Mucosa of stomach (tissue), 1 donor: ENCODE measurements at regions not wholly inside any gene's neighbourhood (a gene's known extent, or its start where the extent isn't known, plus 50 kb on each side); places are given as distances from the start of the nearest gene placed in this dataset.
"Not testable (repeated sequence)": the region's sequence is repeated elsewhere in the genome, so short reads cannot be mapped to it uniquely, and the experiment has no call there.

ENCODE experiments used
- H3K27me3 ChIP-seq: one replicate; pipeline ENCODE4 v1.7.0; 2013; ENCODE audit warnings: mild to moderate bottlenecking, low read length; ENCODE audit not compliant: control insufficient read depth, insufficient read depth
- H3K36me3 ChIP-seq: one replicate; pipeline ENCODE4 v1.7.0; 2013; ENCODE audit warnings: low read length; ENCODE audit not compliant: control insufficient read depth, insufficient read depth
- H3K4me1 ChIP-seq: one replicate; pipeline ENCODE4 v1.7.0; 2013; ENCODE audit warnings: mild to moderate bottlenecking, low read length; ENCODE audit not compliant: control insufficient read depth, insufficient read depth
- H3K4me3 ChIP-seq: one replicate; pipeline ENCODE4 v1.7.0; 2013; ENCODE audit warnings: low read length
- H3K9ac ChIP-seq: one replicate; pipeline ENCODE4 v1.7.0; 2013; ENCODE audit warnings: mild to moderate bottlenecking, low read length, moderate library complexity
- H3K9me3 ChIP-seq: one replicate; pipeline ENCODE4 v1.7.0; 2013; ENCODE audit warnings: mild to moderate bottlenecking, low read length, moderate library complexity; ENCODE audit not compliant: control insufficient read depth
- donor health status: Pancreatic carcinoma.

GRCh38 chr3:177713928-177714900 is 516.9 kb upstream of the TBL1XR1 start:
- Histone ChIP-seq H3K9ac (no peak overlapping the region), H3K36me3 (no peaks in the 10 kb centered on the region), H3K4me1 (no peaks in the 10 kb centered on the region), H3K9me3 (no peaks in the 10 kb centered on the region), H3K27me3 (no peaks in the 10 kb centered on the region), H3K4me3 (no peak overlapping the region)

DNA sequence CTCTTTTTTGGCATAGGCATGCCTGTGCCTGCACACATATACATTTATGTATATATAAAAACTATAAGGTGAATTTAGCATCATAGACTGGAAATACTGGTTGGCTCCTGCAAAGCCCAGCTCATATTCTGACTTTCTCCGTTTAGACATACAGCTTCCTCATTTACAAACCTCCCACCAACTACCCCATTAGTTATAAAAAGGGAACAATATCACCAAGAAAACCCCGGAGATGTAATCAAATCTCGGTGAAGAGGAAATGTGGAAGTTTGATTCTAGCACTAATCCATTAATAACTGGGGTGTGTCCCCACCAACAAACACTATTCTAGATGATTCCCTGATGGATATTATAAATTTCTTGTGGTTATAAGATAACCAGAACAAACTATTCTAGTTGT is 517.7 kb upstream of the TBL1XR1 start:
- Histone ChIP-seq H3K27me3 (no peaks in the 10 kb centered on the region), H3K9me3 (no peaks in the 10 kb centered on the region), H3K9ac (no peak overlapping the region), H3K4me1 (no peaks in the 10 kb centered on the region), H3K36me3 (no peaks in the 10 kb centered on the region), H3K4me3 (no peak overlapping the region)

- H3K27me3 ChIP-seq: no peaks in the 10 kb centered on the region
- no peaks in the 10 kb centered on the region for H3K4me1 ChIP-seq
- no peak overlapping the region for H3K9ac ChIP-seq
- no peaks in the 10 kb centered on the region for H3K9me3 ChIP-seq
- H3K36me3 ChIP-seq: no peaks in the 10 kb centered on the region
- H3K4me3 ChIP-seq: no peak overlapping the region
These were observed 518.7 kb upstream of the TBL1XR1 start for GRCh38 chr3:177715980-177716379.

GRCh38 chr3:177720927-177721326 is 523.6 kb upstream of the TBL1XR1 start:
- H3K9ac ChIP-seq, H3K27me3 ChIP-seq, H3K4me3 ChIP-seq, H3K4me1 ChIP-seq, H3K9me3 ChIP-seq, H3K36me3 ChIP-seq: not testable (repeated sequence)

DNA sequence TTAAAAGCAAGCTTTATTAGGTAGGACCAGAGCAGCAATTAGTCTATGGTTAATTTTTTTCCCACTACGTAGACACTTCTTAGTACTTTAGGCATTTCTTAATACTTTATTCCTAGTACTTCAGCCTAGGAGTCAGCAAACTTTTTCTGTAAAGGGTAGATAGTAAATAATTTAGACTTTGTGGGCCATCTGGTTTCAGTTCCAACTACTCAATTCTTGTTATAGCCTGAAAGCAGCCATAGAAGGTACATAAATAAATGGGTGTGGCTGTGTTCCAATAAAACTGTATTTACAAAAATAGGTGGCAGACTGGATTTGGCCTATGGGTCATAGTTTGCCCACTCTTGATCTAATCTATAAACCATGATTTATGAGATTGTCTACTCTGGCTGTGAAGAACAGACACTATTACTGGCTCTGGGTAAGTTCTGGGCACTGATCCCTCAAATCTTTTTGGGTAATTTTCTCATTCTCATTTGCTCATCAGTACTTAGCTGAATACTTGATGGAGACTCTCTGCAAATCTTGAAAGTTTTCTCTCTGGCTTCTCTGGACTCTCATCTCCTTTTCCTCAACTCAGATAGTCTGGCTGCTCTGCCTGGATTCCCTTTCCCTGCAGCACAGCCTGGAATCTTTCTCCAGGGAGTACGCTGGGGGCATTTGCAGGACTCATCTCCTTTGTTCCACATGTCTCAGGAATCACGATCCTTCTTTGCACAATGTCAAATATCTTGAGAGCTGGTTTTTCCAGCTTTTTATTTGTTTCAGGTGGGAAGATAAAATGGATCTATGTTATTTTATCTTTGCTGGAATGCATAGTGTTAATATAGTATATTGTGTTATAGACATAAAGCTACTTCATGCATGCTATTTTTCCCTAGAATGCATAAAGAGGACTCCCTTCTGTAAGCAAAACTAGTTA is 524.8 kb upstream of the TBL1XR1 start:
- Histone ChIP-seq H3K9ac (no peak overlapping the region), H3K4me3 (no peak overlapping the region), H3K27me3 (no peaks in the 10 kb centered on the region), H3K4me1 (peaks cover 5% of the 10 kb centered on the region), H3K9me3 (no peaks in the 10 kb centered on the region), H3K36me3 (no peaks in the 10 kb centered on the region)

GRCh38 chr3:177724020-177724638 is 526.8 kb upstream of the TBL1XR1 start:
- no peak overlapping the region for H3K9ac ChIP-seq

DNA sequence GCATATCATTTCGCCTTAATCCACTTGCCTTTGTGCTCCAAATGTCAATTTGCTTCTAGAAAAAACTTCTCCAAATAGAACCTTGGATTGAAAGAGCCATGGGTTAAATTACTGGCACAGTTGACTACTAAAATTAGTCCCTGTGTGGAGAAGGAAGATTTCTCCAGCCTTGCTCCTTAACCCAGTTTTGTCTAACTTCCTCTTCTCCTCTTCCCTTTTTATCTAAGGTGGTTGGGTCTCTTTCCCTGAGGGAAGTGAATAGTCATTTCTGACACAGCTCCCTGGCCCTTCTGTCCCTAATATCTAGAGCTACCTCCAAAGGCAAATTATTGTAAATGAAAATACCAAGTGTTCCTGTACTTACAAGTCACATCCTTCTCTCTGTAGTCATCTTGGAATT is 527.9 kb upstream of the TBL1XR1 start:
- Histone ChIP-seq H3K9ac (no peak overlapping the region), H3K4me1 (peaks cover 5% of the 10 kb centered on the region), H3K4me3 (no peak overlapping the region), H3K9me3 (no peaks in the 10 kb centered on the region), H3K36me3 (no peaks in the 10 kb centered on the region), H3K27me3 (no peaks in the 10 kb centered on the region)

More at GRCh38 chr3:177724020-177724638, 526.8 kb upstream of the TBL1XR1 start:
- H3K4me1 ChIP-seq: peaks cover 5% of the 10 kb centered on the region
- no peaks in the 10 kb centered on the region for H3K9me3 ChIP-seq
- H3K27me3 ChIP-seq: no peaks in the 10 kb centered on the region
- no peaks in the 10 kb centered on the region for H3K36me3 ChIP-seq
- H3K4me3 ChIP-seq: no peak overlapping the region

GRCh38 chr3:177726807-177727206 is 529.5 kb upstream of the TBL1XR1 start:
- Histone ChIP-seq H3K36me3 (no peaks in the 10 kb centered on the region), H3K9me3 (no peaks in the 10 kb centered on the region), H3K27me3 (no peaks in the 10 kb centered on the region), H3K4me1 (peaks cover 5% of the 10 kb centered on the region), H3K4me3 (no peak overlapping the region), H3K9ac (no peak overlapping the region)

- Histone ChIP-seq H3K27me3 (no peaks in the 10 kb centered on the region), H3K9me3 (no peaks in the 10 kb centered on the region), H3K4me1 (no peaks in the 10 kb centered on the region), H3K36me3 (no peaks in the 10 kb centered on the region), H3K9ac (no peak overlapping the region), H3K4me3 (no peak overlapping the region)
These were observed 532.8 kb upstream of the TBL1XR1 start for GRCh38 chr3:177729956-177730681.

- Histone ChIP-seq H3K9me3 (no peaks in the 10 kb centered on the region), H3K9ac (no peak overlapping the region), H3K4me3 (no peak overlapping the region), H3K36me3 (no peaks in the 10 kb centered on the region), H3K4me1 (no peaks in the 10 kb centered on the region), H3K27me3 (no peaks in the 10 kb centered on the region)
These were observed 533.5 kb upstream of the TBL1XR1 start for GRCh38 chr3:177730814-177731213.

- Histone ChIP-seq H3K4me3 (no peak overlapping the region), H3K9me3 (no peaks in the 10 kb centered on the region), H3K4me1 (no peaks in the 10 kb centered on the region), H3K27me3 (no peaks in the 10 kb centered on the region), H3K9ac (no peak overlapping the region), H3K36me3 (no peaks in the 10 kb centered on the region)
These were observed 534.5 kb upstream of the TBL1XR1 start for GRCh38 chr3:177731644-177732268.
